Neural cell (in vitro differentiated cells): ENCODE measurements at regions not wholly inside any gene's neighbourhood (a gene's known extent, or its start where the extent isn't known, plus 50 kb on each side); places are given as distances from the start of the nearest gene placed in this dataset.

Experiments
- H2AFZ ChIP-seq: fragments of 200-600, 300-800 bp; sonication (generic), shearing (Covaris generic); 2 replicates; pipeline ENCODE4 v1.6.0; 2014; ENCODE audit warnings: low read depth, mild to moderate bottlenecking, antibody characterized with exemption, low read length, moderate library complexity
- H3F3A ChIP-seq: fragments of 200-600 bp; shearing (Covaris generic); 2 replicates; pipeline ENCODE4 v1.6.1; 2016; ENCODE audit warnings: mild to moderate bottlenecking, moderate library complexity, mixed read lengths, antibody characterized with exemption, low read length; ENCODE audit not compliant: insufficient read depth, poor library complexity, severe bottlenecking
- H3K27ac ChIP-seq: fragments of 200-600, 300-800 bp; sonication (generic), shearing (Covaris generic); 2 replicates; pipeline ENCODE4 v1.5.1; 2014; ENCODE audit warnings: mild to moderate bottlenecking, low read length, moderate library complexity
- H3K27me3 ChIP-seq: fragments of 300-800, 200-600 bp; sonication (generic), shearing (Covaris generic); 2 replicates; pipeline ENCODE4 v1.6.0; 2014; ENCODE audit warnings: mild to moderate bottlenecking, low read depth, low read length, moderate library complexity; ENCODE audit not compliant: insufficient read depth
- H3K36me3 ChIP-seq: fragments of 300-800, 200-600 bp; sonication (generic), shearing (Covaris generic); 2 replicates; pipeline ENCODE4 v1.5.1; 2014; ENCODE audit warnings: mild to moderate bottlenecking, antibody characterized with exemption, low read length, moderate library complexity; ENCODE audit not compliant: insufficient read depth
- H3K4me2 ChIP-seq: fragments of 300-800, 200-600 bp; sonication (generic), shearing (Covaris generic); 2 replicates; pipeline ENCODE4 v1.6.0; 2014; ENCODE audit warnings: mild to moderate bottlenecking, low read length
- H3K4me3 ChIP-seq: fragments of 300-800, 200-600 bp; sonication (generic), shearing (Covaris generic); 2 replicates; pipeline ENCODE4 v1.5.1; 2014; ENCODE audit warnings: mild to moderate bottlenecking, low read length, moderate library complexity
- H3K79me2 ChIP-seq: fragments of 200-600 bp; shearing (Covaris generic); replicated peaks from 2 replicates; pipeline ENCODE4 v1.6.0; 2014; ENCODE audit warnings: mild to moderate bottlenecking, low read length, moderate library complexity; ENCODE audit not compliant: insufficient read depth
- H3K9ac ChIP-seq: fragments of 300-800, 200-600 bp; sonication (generic), shearing (Covaris generic); 2 replicates; pipeline ENCODE4 v1.6.1; 2016; ENCODE audit warnings: mild to moderate bottlenecking, low read length, mixed read lengths
- H3K9me2 ChIP-seq: fragments of 200-600 bp; shearing (Covaris generic); 2 replicates; pipeline ENCODE4 v1.6.1; 2016; ENCODE audit warnings: mild to moderate bottlenecking, low read length, mixed read lengths; ENCODE audit not compliant: insufficient read depth
- H3K9me3 ChIP-seq: fragments of 200-600, 300-800 bp; sonication (generic), shearing (Covaris generic); 2 replicates; pipeline ENCODE4 v1.6.1; 2016; ENCODE audit warnings: mild to moderate bottlenecking, mixed run types, low read length, moderate library complexity, mixed read lengths
- H4K20me1 ChIP-seq: fragments of 200-600 bp; shearing (Covaris generic); 2 replicates; pipeline ENCODE4 v1.6.1; 2016; ENCODE audit warnings: mild to moderate bottlenecking, mixed run types; ENCODE audit not compliant: insufficient read depth
- EP300 ChIP-seq: fragments of 450-650 bp; conservative IDR thresholded peaks from 2 replicates; pipeline ENCODE4 v1.6.1; 2014; ENCODE audit warnings: antibody characterized with exemption, mild to moderate bottlenecking, moderate library complexity; ENCODE audit not compliant: poor library complexity, severe bottlenecking
- EZH2 ChIP-seq: fragments of 200-600, 300-800 bp; shearing (Covaris generic), sonication (generic); IDR thresholded peaks from 2 replicates; pipeline ENCODE4 v1.6.1; 2014; ENCODE audit warnings: antibody characterized with exemption, low read length, borderline replicate concordance, mild to moderate bottlenecking; ENCODE audit not compliant: insufficient read depth, poor library complexity, severe bottlenecking
- MXI1 ChIP-seq: fragments of 450-650 bp; conservative IDR thresholded peaks from 2 replicates; pipeline ENCODE4 v1.6.1; 2014; ENCODE audit warnings: antibody characterized with exemption, mild to moderate bottlenecking; ENCODE audit not compliant: poor library complexity, severe bottlenecking
- POLR2AphosphoS5 ChIP-seq: IDR thresholded peaks from 2 replicates; pipeline ENCODE4 v1.6.1; 2012
- RAD21 ChIP-seq: fragments of 450-650 bp; conservative IDR thresholded peaks from 2 replicates; pipeline ENCODE4 v1.6.1; 2014; ENCODE audit warnings: antibody characterized with exemption, mild to moderate bottlenecking, moderate library complexity
- SMC3 ChIP-seq: fragments of 450-650 bp; conservative IDR thresholded peaks from 2 replicates; pipeline ENCODE4 v1.6.1; 2014; ENCODE audit warnings: antibody characterized with exemption, mild to moderate bottlenecking, moderate library complexity; ENCODE audit not compliant: poor library complexity
- TAF1 ChIP-seq: IDR thresholded peaks from 2 replicates; pipeline ENCODE4 v1.6.1; 2012; ENCODE audit warnings: low read depth
- TF ChIP-seq, protein P1 (sequence below): fragments of 450-650 bp; IDR thresholded peaks from 2 replicates; pipeline ENCODE4 v1.5.1; 2014; ENCODE audit warnings: antibody characterized with exemption, mild to moderate bottlenecking, moderate library complexity; ENCODE audit not compliant: poor library complexity, severe bottlenecking
- TF ChIP-seq, protein P2 (sequence below): IDR thresholded peaks from 2 replicates; pipeline ENCODE4 v1.6.1; 2012; ENCODE audit warnings: borderline replicate concordance

DNA sequence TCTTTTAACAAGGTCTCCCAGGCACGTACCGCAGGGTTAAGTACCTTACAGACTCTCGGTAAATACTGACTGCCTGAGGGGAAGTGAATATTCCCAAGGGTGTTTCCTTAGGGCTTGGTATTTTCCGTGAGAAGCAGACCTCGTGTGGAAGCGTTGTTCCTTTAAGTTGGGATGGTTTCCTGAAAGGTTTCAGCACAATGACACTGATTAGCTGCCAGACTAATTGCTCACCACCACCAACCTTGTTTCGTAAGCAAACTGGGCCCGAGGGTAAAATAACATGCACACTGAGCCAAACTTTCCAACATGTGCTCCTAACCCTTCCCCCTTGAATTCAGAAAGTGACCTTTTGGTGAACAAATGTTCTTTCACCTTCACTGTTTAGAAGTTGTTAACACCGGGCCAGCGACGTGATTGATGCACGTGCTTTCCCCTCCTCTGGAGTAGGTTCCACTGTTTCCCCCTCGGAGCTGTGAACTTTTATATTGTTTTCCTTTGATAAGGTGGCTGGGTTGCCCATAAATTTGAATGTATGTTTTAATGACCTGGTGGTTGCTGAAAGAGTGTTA lies 128.1 kb upstream of the RPS23 start:
- H3F3A ChIP-seq = no peaks in the 10 kb centered on the region
- no peak overlapping the region for H3K27ac ChIP-seq
- H3K9me3 ChIP-seq = no peaks in the 10 kb centered on the region
- no peak overlapping the region for H3K4me2 ChIP-seq
- no peaks in the 10 kb centered on the region for H3K36me3 ChIP-seq
- H3K9me2 ChIP-seq = no peaks in the 10 kb centered on the region
- H2AFZ ChIP-seq = no peak overlapping the region
- TF ChIP-seq, protein P1, sequence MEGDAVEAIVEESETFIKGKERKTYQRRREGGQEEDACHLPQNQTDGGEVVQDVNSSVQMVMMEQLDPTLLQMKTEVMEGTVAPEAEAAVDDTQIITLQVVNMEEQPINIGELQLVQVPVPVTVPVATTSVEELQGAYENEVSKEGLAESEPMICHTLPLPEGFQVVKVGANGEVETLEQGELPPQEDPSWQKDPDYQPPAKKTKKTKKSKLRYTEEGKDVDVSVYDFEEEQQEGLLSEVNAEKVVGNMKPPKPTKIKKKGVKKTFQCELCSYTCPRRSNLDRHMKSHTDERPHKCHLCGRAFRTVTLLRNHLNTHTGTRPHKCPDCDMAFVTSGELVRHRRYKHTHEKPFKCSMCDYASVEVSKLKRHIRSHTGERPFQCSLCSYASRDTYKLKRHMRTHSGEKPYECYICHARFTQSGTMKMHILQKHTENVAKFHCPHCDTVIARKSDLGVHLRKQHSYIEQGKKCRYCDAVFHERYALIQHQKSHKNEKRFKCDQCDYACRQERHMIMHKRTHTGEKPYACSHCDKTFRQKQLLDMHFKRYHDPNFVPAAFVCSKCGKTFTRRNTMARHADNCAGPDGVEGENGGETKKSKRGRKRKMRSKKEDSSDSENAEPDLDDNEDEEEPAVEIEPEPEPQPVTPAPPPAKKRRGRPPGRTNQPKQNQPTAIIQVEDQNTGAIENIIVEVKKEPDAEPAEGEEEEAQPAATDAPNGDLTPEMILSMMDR = no peak
- TF ChIP-seq EP300 = no peak
- no peak for TF ChIP-seq POLR2AphosphoS5
- TF ChIP-seq MXI1 = no peak
- TF ChIP-seq RAD21 = no peak
- TF ChIP-seq SMC3 = no peak
- no peak for TF ChIP-seq TAF1
- TF ChIP-seq, protein P2, sequence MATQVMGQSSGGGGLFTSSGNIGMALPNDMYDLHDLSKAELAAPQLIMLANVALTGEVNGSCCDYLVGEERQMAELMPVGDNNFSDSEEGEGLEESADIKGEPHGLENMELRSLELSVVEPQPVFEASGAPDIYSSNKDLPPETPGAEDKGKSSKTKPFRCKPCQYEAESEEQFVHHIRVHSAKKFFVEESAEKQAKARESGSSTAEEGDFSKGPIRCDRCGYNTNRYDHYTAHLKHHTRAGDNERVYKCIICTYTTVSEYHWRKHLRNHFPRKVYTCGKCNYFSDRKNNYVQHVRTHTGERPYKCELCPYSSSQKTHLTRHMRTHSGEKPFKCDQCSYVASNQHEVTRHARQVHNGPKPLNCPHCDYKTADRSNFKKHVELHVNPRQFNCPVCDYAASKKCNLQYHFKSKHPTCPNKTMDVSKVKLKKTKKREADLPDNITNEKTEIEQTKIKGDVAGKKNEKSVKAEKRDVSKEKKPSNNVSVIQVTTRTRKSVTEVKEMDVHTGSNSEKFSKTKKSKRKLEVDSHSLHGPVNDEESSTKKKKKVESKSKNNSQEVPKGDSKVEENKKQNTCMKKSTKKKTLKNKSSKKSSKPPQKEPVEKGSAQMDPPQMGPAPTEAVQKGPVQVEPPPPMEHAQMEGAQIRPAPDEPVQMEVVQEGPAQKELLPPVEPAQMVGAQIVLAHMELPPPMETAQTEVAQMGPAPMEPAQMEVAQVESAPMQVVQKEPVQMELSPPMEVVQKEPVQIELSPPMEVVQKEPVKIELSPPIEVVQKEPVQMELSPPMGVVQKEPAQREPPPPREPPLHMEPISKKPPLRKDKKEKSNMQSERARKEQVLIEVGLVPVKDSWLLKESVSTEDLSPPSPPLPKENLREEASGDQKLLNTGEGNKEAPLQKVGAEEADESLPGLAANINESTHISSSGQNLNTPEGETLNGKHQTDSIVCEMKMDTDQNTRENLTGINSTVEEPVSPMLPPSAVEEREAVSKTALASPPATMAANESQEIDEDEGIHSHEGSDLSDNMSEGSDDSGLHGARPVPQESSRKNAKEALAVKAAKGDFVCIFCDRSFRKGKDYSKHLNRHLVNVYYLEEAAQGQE = no peak
- TF ChIP-seq EZH2 = no peak
- no peaks in the 10 kb centered on the region for H4K20me1 ChIP-seq
- no peaks in the 10 kb centered on the region for H3K79me2 ChIP-seq
- no peaks in the 10 kb centered on the region for H3K27me3 ChIP-seq
- no peak overlapping the region for H3K4me3 ChIP-seq
- no peak overlapping the region for H3K9ac ChIP-seq

DNA sequence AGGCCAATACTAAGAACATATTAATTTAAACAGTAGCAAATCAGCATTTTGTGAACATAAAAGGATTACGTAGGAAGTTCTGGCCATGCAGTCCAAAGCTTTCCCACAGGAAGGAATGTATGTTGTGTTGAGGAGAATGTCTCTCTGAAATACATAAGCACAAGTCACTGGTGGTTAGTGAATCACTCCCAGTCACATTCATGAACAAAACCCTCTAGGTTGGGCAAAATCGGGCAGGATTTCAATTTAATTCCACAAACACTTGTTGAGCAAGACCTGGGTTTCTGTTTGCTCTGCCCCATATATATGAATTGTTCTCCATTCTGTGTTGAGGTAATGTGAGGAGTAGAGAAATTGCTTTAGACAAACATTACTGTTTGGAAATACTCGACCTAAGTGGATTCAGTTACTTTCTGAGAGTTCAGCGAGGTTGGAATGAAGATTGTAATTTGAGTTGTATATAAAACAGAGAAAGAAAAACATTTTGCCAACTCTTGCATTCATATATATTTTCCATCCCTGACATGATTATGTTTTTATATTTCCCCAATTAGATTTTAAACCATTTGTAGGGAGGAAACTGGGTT lies 127.6 kb upstream of the RPS23 start:
- no peaks in the 10 kb centered on the region for H3F3A ChIP-seq
- TF ChIP-seq RAD21 (no peak), TAF1 (no peak), MXI1 (no peak), SMC3 (no peak), EP300 (no peak), EZH2 (no peak), POLR2AphosphoS5 (no peak)
- TF ChIP-seq, protein P2 = no peak
- TF ChIP-seq, protein P1 = no peak
- H3K27me3 ChIP-seq = no peaks in the 10 kb centered on the region
- no peak overlapping the region for H2AFZ ChIP-seq
- H3K9me2 ChIP-seq = no peaks in the 10 kb centered on the region
- no peaks in the 10 kb centered on the region for H3K79me2 ChIP-seq
- H3K27ac ChIP-seq = no peak overlapping the region
- no peak overlapping the region for H3K4me3 ChIP-seq
- H3K36me3 ChIP-seq = no peaks in the 10 kb centered on the region
- H3K9ac ChIP-seq = no peak overlapping the region
- no peak overlapping the region for H3K4me2 ChIP-seq
- H4K20me1 ChIP-seq = no peaks in the 10 kb centered on the region
- H3K9me3 ChIP-seq = no peaks in the 10 kb centered on the region
